ENCODE measurements at regions not wholly inside any gene's neighbourhood (a gene's known extent, or its start where the extent isn't known, plus 50 kb on each side); places are given as distances from the start of the nearest gene placed in this dataset.

DNA sequence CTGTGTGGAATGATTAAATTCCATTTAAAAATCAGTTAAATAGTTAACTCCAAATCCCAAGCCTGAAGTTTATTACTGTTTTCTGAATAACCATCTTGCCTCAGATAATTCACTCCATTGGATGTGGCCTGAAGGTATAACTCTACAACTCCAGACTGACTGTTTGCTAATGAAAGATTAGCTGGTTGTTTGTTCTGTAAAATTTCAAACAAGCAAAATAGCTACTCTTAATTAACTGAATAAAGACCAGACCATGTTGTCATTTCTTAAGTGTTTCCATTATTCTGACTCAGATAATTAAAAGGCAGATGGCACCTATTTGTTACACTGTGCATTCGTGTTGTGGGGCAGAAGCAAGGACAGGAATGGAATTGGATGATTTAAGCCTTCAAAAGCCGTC is 78.5 kb upstream of the DDIT4L start:
- TF ChIP-seq, protein P1, sequence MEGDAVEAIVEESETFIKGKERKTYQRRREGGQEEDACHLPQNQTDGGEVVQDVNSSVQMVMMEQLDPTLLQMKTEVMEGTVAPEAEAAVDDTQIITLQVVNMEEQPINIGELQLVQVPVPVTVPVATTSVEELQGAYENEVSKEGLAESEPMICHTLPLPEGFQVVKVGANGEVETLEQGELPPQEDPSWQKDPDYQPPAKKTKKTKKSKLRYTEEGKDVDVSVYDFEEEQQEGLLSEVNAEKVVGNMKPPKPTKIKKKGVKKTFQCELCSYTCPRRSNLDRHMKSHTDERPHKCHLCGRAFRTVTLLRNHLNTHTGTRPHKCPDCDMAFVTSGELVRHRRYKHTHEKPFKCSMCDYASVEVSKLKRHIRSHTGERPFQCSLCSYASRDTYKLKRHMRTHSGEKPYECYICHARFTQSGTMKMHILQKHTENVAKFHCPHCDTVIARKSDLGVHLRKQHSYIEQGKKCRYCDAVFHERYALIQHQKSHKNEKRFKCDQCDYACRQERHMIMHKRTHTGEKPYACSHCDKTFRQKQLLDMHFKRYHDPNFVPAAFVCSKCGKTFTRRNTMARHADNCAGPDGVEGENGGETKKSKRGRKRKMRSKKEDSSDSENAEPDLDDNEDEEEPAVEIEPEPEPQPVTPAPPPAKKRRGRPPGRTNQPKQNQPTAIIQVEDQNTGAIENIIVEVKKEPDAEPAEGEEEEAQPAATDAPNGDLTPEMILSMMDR (IDR thresholded peaks at IDR 0.05), result no peak
- no peak for TF ChIP-seq POLR2A (IDR thresholded peaks at IDR 0.05)
- no peak for TF ChIP-seq EP300 (IDR thresholded peaks at IDR 0.05)
- no peak for TF ChIP-seq POLR2AphosphoS5 (IDR thresholded peaks at IDR 0.05)

All from sigmoid colon (tissue), 4 donors.